HG03064 (cell line): ENCODE measurements at regions not wholly inside any gene's neighbourhood (a gene's known extent, or its start where the extent isn't known, plus 50 kb on each side); places are given as distances from the start of the nearest gene placed in this dataset.

ENCODE experiments used
- ATAC-seq: cut with Tn5 transposase; IDR thresholded peaks from one replicate; pipeline ENCODE4 v1.9.1; 2021; ENCODE audit warnings: low read depth; ENCODE audit not compliant: unreplicated experiment

DNA sequence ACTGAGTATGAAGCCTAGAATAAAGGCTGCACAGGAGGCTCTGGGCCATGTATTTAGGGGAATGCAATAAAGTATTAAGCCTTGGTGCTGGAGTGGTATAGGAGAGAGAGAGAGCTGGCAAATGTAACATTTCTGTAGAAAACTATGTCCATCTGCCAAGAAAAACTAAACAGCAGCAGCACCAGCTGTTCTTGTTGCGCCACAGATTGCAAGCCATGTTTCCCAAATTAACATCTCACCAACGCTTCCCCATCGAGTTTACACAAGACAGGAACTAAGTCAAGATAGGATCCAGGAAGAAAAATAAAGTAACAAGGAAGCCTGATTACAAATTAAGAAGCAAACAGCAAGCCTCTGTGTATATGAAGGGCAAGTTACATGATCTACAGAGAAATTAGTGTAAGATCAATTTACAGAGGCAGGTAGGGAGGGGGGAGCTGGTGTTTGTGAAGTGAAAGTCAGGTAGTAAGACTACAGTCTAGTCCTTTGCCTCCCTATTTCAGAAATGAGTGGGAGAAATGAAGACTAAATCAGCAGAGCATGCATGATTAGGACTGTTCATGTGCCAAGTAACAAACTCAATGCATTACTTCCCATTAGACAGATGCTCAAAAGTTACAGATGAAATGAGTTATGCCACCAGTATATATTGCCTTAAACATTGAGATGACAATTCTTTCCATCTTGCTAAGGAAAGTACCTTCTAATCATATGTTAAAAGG lies 900.5 kb downstream of the EPHA3 start:
- no peak for ATAC-seq

DNA sequence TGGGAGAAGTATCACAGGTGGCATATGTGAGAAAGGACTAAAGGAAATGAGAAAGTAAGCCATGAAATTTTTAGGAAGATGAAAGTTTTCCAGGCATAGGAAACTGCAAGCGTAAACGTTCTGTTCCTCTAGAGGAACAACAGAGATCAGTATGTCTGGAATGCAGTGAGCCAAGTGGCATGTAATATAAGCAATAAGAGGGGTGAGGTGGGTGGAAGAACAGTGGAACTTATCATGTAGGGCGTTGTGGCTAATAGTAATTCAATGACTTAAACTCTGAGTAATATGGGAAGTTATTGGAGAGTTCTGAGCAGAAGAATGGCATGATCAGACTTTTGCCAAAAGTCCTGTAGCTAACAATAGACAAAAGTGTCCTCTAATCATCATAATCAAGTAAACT lies 902.9 kb downstream of the EPHA3 start:
- no peak for ATAC-seq

DNA sequence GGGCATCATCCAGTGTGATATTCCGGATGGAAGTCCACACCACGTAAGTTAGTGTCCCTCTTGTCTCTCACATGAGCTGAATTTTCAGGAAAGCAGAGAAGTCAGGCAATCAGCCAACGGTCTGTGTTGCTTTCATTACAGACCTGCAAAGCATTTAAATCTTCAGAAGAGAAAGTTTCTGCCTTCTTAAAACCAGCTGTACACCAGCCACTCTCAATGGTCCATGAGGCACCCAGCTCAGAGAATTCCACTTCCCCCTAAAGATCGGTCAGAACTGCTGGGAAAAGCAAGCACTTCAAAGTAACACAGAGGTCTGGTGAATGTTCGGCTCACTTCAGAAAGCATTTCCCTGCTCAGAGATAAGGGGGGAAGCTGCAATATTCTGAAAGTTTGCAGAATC lies 903.7 kb downstream of the EPHA3 start:
- ATAC-seq: no peak

GRCh38 chr3:90011596-90011995 lies 904.2 kb downstream of the EPHA3 start:
- no peak for ATAC-seq

- ATAC-seq: no peak
These were observed 904.6 kb downstream of the EPHA3 start for GRCh38 chr3:90011996-90012395.

DNA sequence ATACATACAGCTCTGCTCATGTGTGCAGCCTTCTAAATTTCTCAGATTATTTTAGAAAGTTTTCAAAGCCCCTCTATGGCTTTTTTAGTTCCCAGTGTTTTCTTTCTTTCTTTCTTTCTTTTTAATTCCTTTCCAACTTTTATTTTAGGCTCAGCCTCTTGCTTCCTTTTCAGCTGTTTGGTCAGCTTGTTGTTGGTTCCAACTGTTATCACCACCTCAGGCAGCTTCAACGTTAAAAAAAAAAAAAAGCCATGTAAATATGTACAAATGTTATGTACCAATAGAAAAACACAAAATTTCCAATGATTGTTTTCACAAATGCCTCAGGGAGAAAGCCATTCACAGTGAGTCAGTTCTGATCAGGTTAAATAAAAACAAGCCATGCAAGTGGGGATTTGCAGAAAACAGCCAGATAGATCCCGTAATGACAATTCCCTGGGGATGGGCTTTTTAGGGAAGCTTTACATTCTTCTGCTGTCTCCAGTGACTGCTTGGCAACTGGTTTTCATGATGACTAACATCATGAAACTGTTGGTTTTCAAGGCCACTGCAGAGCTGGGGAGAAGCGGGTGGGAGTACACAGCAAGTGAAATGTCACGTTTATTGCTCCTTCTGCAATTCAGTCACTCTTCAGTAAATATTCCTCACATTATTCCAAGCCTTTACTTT lies 908.4 kb downstream of the EPHA3 start:
- no peak for ATAC-seq

GRCh38 chr3:90016555-90016954 lies 909.1 kb downstream of the EPHA3 start:
- ATAC-seq: no peak

GRCh38 chr3:90018779-90019178 lies 911.4 kb downstream of the EPHA3 start:
- ATAC-seq: no peak

GRCh38 chr3:90025019-90025418 lies 917.6 kb downstream of the EPHA3 start:
- ATAC-seq: no peak

- no peak for ATAC-seq
These were observed 919.0 kb downstream of the EPHA3 start for GRCh38 chr3:90026406-90026805.

DNA sequence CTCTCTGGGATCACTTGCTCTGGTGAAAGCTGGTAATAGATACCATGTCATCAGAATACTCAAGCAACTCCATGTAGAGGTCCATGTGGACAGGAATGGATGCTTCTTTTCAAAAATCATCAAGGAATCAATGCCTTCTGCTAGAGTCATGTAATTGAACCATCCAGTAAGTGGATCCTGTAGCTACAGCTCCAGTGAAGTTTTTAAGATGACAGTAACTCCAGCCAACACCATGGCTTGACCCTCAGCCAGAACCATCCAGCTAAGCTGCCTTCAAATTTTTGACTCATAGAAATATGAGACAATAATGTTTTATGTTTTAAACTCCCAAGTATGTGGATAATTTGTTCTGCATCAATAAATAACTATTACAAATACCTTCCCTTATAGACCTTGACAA lies 923.7 kb downstream of the EPHA3 start:
- no peak for ATAC-seq

DNA sequence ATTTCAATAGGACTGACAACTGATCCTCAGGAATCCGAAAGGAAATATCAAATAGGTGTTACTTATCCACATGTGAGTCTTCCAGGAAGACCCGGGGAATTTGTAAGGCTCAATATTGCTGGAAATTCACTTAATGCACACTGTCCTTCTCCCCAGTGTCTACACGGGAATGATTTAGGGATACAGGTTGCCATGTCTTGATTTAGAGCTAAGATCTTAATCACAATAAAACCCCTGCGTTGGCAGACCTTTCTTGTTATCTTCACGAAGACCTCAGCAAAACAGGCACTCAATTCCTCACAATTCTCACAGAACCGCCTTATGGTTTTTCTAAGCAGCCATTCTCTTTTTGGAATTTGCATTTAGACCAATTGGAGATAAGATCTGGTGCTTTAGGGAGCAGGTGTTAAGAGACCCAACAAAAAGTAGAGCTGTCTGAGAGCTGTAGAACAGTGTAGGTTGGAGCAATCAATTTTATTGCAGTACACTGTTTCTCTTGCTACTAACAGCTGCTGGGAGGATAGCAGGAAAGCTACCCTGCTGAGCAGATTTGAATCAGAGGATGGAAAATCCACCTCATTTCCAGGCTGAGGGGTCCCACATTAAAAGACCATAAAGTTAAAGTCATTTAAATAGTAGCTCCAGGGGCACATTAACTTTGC lies 925.7 kb downstream of the EPHA3 start:
- no peak for ATAC-seq

DNA sequence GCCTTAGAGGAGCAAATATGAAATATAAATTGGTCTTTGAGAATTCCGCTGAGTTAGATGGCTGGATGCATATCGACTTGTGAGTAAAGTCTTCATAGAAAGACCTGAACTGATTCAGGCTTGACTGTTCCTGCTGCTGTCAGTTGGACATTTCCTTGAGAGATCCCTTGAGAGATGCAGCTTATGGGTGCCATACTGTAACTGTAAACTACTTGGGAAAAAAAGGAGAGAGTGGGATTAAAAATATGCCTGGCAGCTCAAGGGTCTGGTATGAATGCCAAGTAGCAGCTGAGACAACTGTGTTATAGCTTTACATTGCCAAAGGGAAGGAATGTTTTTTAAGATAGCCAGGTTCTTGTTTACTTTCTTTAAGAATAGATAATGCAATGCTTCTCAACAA lies 926.6 kb downstream of the EPHA3 start:
- no peak for ATAC-seq

DNA sequence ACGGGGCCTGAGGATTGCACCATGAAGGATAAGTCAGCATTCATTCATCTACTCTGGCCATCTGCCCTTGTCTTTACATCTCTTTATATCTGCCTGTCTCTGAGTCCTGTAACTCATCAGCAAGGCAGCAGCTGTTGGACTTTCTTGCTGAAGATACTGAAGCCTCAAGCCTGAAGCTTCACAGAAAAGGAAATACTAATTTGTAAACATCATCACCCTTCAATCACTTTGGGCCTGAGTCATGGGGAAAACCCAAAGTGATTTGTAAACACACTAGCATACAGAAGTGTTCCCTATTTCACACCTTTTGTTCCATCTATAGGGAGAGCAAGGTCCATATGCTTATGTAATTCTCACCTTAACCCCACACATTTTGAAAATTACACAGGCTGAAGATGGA lies 928.2 kb downstream of the EPHA3 start:
- ATAC-seq: no peak

DNA sequence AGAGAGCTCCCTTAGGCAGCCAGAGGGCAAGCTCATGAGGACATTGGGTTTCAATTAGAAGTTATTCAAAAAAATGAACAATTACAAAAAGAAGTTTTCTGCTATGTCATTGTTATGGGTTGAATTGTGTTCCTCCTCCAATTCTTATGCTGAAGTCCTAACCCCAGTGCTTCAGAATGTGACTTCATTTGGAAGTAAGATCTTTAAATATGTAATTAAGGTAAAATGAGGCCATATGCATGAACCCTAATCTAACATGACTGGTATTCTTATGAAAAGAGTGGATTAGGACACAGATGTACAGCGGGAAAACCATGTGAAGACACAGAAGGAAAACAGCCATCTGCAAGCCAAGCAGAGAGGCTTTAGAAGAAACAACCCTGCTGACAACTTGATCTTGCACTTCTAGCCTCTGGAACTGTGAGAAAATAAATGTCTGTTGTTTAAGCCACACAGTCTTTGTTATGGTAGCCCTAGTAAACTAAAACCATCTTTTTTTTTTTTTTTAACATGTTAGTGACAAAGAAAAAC lies 929.6 kb downstream of the EPHA3 start:
- no peak for ATAC-seq

DNA sequence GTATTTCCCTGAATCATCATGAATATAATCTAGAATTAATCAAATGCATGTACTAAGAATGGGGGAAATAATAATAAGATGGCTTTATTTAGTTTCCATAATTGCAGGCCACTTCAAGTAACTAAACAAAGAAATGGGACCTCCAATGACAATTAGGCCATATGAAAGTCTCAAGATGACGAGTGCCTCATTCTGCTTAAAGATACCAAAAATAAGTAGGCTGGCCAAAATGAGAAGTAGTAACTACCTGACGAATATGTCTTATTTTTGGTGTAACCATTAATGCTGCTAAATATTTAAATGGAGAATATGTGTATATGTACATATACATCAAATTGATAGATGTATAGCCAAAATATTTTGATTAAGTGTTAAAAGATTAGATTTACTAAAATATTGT lies 932.6 kb downstream of the EPHA3 start:
- ATAC-seq: no peak

GRCh38 chr3:90040554-90040953 lies 933.1 kb downstream of the EPHA3 start:
- no peak for ATAC-seq

GRCh38 chr3:90041995-90042394 lies 934.6 kb downstream of the EPHA3 start:
- ATAC-seq: no peak

GRCh38 chr3:90043287-90043686 lies 935.9 kb downstream of the EPHA3 start:
- no peak for ATAC-seq

DNA sequence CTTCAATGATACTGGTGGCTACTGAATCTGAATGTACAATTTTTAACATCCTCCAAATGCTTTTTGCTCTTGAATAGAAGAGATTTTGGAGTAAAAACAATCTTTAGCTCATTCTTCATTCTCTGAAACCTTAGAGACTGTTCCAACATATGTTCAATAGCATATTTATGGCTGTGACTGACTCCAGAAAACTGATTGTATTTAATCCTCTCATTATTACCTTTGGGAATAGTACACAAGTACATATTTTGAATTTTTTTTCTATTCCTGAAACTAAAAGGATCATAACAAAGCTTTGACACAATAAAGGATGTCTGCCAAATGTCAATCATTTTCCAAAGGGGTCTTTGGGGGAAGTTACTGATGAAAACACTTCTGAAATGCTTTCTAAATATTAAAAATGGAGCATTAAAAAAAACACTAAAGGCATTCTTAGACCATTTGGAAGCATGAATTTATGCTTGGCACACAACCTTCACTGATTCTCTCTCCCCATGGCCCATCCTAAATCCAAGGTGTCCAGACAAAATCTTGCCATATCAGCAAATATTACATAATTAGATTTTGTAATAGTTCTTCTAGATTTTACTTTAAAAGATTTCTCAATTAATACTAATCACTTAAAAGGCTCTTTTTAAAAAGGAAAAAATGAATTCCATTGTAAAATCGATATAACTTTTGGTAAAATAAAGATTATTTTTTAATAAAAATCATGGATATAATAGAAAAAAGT lies 936.8 kb downstream of the EPHA3 start:
- ATAC-seq: no peak

GRCh38 chr3:90052425-90052950 lies 945.1 kb downstream of the EPHA3 start:
- ATAC-seq: no peak
